Adrenal gland (tissue), 5 donors: ENCODE measurements at regions not wholly inside any gene's neighbourhood (a gene's known extent, or its start where the extent isn't known, plus 50 kb on each side); places are given as distances from the start of the nearest gene placed in this dataset.

Experiments used
- POLR2A ChIP-seq, 2 donors: fragments of 450-650 bp; IDR thresholded peaks; one replicate each; pipeline ENCODE4 v1.6.1; 2017; ENCODE audit warnings: antibody characterized with exemption in 2 of 2, mild to moderate bottlenecking in 2 of 2, moderate library complexity in 1 of 2
- TF ChIP-seq, protein P1 (sequence below), 6 experiments: fragments of 450-650 bp in 4 of 6; fragments of 200-600 bp in 2 of 6; sonication (generic) in 1 of 6; IDR thresholded peaks; 1 replicate in 5 of 6; 2 replicates in 1 of 6; pipeline versions ENCODE4 v1.5.1 to v1.8.0; 2016 to 2021; ENCODE audit warnings: antibody characterized with exemption in 6 of 6, mild to moderate bottlenecking in 2 of 6, moderate library complexity in 1 of 6
- donor health status: DM: no; HTN: no; CAD: no.

DNA sequence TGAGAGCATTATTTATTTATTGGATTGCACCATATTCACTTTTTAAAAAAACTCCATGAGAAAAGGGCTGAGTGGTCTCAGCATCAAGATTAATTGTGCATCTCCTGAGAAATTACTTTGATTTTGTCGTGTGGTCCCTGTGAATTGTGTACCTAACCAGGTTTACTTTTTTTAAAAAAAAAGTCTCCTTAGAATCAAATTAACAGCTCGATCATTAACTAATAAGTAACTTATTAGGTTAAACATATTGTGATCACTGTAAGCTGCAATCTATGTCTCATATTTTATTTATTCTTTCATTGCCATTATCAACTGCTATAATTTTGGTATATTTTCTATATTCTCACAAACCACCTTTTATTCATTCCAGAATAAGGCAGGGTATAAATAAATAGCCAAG is 318.2 kb downstream of the ADCYAP1 start:
- no peak for TF ChIP-seq POLR2A (IDR thresholded peaks at IDR 0.05)
- TF ChIP-seq, protein P1, sequence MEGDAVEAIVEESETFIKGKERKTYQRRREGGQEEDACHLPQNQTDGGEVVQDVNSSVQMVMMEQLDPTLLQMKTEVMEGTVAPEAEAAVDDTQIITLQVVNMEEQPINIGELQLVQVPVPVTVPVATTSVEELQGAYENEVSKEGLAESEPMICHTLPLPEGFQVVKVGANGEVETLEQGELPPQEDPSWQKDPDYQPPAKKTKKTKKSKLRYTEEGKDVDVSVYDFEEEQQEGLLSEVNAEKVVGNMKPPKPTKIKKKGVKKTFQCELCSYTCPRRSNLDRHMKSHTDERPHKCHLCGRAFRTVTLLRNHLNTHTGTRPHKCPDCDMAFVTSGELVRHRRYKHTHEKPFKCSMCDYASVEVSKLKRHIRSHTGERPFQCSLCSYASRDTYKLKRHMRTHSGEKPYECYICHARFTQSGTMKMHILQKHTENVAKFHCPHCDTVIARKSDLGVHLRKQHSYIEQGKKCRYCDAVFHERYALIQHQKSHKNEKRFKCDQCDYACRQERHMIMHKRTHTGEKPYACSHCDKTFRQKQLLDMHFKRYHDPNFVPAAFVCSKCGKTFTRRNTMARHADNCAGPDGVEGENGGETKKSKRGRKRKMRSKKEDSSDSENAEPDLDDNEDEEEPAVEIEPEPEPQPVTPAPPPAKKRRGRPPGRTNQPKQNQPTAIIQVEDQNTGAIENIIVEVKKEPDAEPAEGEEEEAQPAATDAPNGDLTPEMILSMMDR (IDR thresholded peaks at IDR 0.05): no peak
